ENCODE measurements at regions not wholly inside any gene's neighbourhood (a gene's known extent, or its start where the extent isn't known, plus 50 kb on each side); places are given as distances from the start of the nearest gene placed in this dataset.

- TF ChIP-seq SIN3A (conservative IDR thresholded peaks at IDR 0.05 in 1 of 2, IDR thresholded peaks at IDR 0.05 in 1 of 2; ENCODE audit: low read depth in 1 of 2, low read length in 2 of 2) (no peak), POLR2A (IDR thresholded peaks at IDR 0.05; ENCODE audit: control extremely low read depth in 1 of 2, low read depth in 2 of 2, low read length in 2 of 2) (no peak), CTCF (IDR thresholded peaks at IDR 0.05; ENCODE audit: control extremely low read depth in 1 of 3, insufficient read depth in 1 of 3, low read depth in 1 of 3, low read length in 3 of 3) (no peak), POLR2AphosphoS5 (IDR thresholded peaks at IDR 0.05; ENCODE audit: low read depth, low read length) (no peak), SP1 (IDR thresholded peaks at IDR 0.05; ENCODE audit: low read depth, low read length) (no peak), GABPA (IDR thresholded peaks at IDR 0.05; ENCODE audit: borderline replicate concordance, insufficient read depth, low read length) (no peak), EP300 (IDR thresholded peaks at IDR 0.05; ENCODE audit: borderline replicate concordance in 1 of 2, low read depth in 2 of 2, low read length in 2 of 2) (no peak), ATF2 (IDR thresholded peaks at IDR 0.05; ENCODE audit: low read length) (no peak), HDAC6 (IDR thresholded peaks at IDR 0.05; ENCODE audit: low read depth, low read length) (no peak), ATF3 (IDR thresholded peaks at IDR 0.05; ENCODE audit: insufficient read depth, low read depth, low read length) (no peak), NRF1 (IDR thresholded peaks at IDR 0.05; ENCODE audit: low read depth, low read length) (no peak), EZH2 (IDR thresholded peaks at IDR 0.05; ENCODE audit: low read depth, low read length, severe bottlenecking) (no peak)
Measured at GRCh38 chr1:79714664-79715063, 708.1 kb upstream of the ADGRL4 start.

All from H1 (cell line).